ENCODE measurements at regions not wholly inside any gene's neighbourhood (a gene's known extent, or its start where the extent isn't known, plus 50 kb on each side); places are given as distances from the start of the nearest gene placed in this dataset.

GRCh38 chr7:101747053-101747878, 70.2 kb upstream of the CUX1 start:
- Histone ChIP-seq H3K4me2 (ENCODE audit: insufficient read depth, low read length) (no peak overlapping the region), H3K79me2 (ENCODE audit: control insufficient read depth, insufficient read depth, low read length) (no peaks in the 10 kb centered on the region), H3K27ac (ENCODE audit: insufficient read depth, low read depth, low read length) (no peak overlapping the region), H3K9me3 (replicated peaks; ENCODE audit: control insufficient read depth, insufficient read depth, low read length) (no peaks in the 10 kb centered on the region), H3K4me3 (replicated peaks in 1 of 3; ENCODE audit: insufficient read depth in 1 of 3, low read depth in 1 of 3, low read length in 3 of 3) (no peak overlapping the region), H3K9ac (replicated peaks; ENCODE audit: extremely low read depth, insufficient read depth, low read length) (no peak overlapping the region), H3K9me1 (replicated peaks; ENCODE audit: control insufficient read depth, extremely low read depth, insufficient read depth, low read length) (no peaks in the 10 kb centered on the region), H3K36me3 (ENCODE audit: control insufficient read depth in 2 of 2, extremely low read depth in 1 of 2, insufficient read depth in 2 of 2, low read length in 2 of 2) (no peaks in the 10 kb centered on the region), H3K27me3 (ENCODE audit: control insufficient read depth in 2 of 2, insufficient read depth in 2 of 2, low read length in 2 of 2) (peaks cover 2 to 3% of the 10 kb centered on the region in 2 experiments), H4K20me1 (replicated peaks; ENCODE audit: control insufficient read depth, extremely low read depth, insufficient read depth, low read length) (no peaks in the 10 kb centered on the region), H3K4me1 (ENCODE audit: control insufficient read depth, extremely low read depth, insufficient read depth, low read length) (no peaks in the 10 kb centered on the region), H2AFZ (ENCODE audit: low read depth, low read length) (no peak overlapping the region)
- CTCF ChIA-PET, result interaction anchor here (0.6 to 1.3 kb wide), 2 partner anchors 52 to 490 kb away, joined by 3 to 4 read pairs; no protein-coding TSS in a partner anchor
- TF ChIP-seq CTCF (IDR thresholded peaks at IDR 0.05; ENCODE audit: extremely low read depth in 1 of 2, insufficient read depth in 1 of 2, low read depth in 1 of 2, low read length in 2 of 2), result no peak
- no peak for TF ChIP-seq MAX (IDR thresholded peaks at IDR 0.05; ENCODE audit: insufficient read depth, insufficient read length)
- TF ChIP-seq FOS (IDR thresholded peaks at IDR 0.05; ENCODE audit: borderline replicate concordance, insufficient read depth, low read length), result no peak
- TF ChIP-seq JUN (IDR thresholded peaks at IDR 0.05; ENCODE audit: borderline replicate concordance, insufficient read depth, insufficient read length, low read depth), result no peak
- no peak for TF ChIP-seq POLR2AphosphoS5 (IDR thresholded peaks at IDR 0.05; ENCODE audit: insufficient read depth, low read depth, low read length)
- TF ChIP-seq POLR2A (IDR thresholded peaks at IDR 0.05; ENCODE audit: low read depth, low read length), result no peak
- TF ChIP-seq GATA2 (IDR thresholded peaks at IDR 0.05; ENCODE audit: insufficient read depth, insufficient read length, low read depth, low read length), result no peak
- no peak for TF ChIP-seq MYC (IDR thresholded peaks at IDR 0.05; ENCODE audit: low read depth, low read length)
- TF ChIP-seq EZH2 (IDR thresholded peaks at IDR 0.05; ENCODE audit: borderline replicate concordance, low read depth, low read length, severe bottlenecking), result no peak
- POLR2A ChIA-PET, result no interaction called here
- DNase-seq (ENCODE audit: low read depth, low spot score) (no peak), FAIRE-seq (no peak)
- dilution Hi-C loops (cut with MboI; ENCODE audit: extremely low pct_ligation_motif_present, low sequenced_read_pairs), result no loop called here
- no TSS peak for BruUV-seq (replicated peaks)
- intact Hi-C loops (cut with micrococcal nuclease), result no loop called here
